IMR-90 (cell line): ENCODE measurements at regions not wholly inside any gene's neighbourhood (a gene's known extent, or its start where the extent isn't known, plus 50 kb on each side); places are given as distances from the start of the nearest gene placed in this dataset.

Experiments
- ATAC-seq: fragments of 200-7000 bp; cut with Tn5 transposase; 2 replicates; pipeline ENCODE4 v1.9.1; 2020; ENCODE audit warnings: low read depth, mild to moderate bottlenecking, moderate library complexity
- BruUV-seq: library from RNA; stranded (reverse); fragments of 400-500 nt; replicated peaks from 2 replicates; lab custom pipeline; 2021; lab: Mats Ljungman, UMichigan
- CTCF ChIA-PET: fragments of 300-600 bp; formaldehyde crosslinking; extraction: SDS; loops from one replicate; lab custom pipeline; 2021; ENCODE audit warnings: antibody characterized with exemption; lab: Yijun Ruan, JAX
- POLR2A ChIA-PET: fragments of 300-600 bp; sonication (Branson Sonifier 250); formaldehyde crosslinking; loops from one replicate; lab custom pipeline; 2022; ENCODE audit warnings: antibody characterized with exemption; ENCODE audit not compliant: unreplicated experiment; lab: Charles Lee
- DNase-seq: peaks from one replicate; pipeline ENCODE4 v3.0.0; 2013
- H2AFZ ChIP-seq: replicated peaks from 2 replicates; pipeline ENCODE3; 2013; ENCODE audit warnings: low read length, mild to moderate bottlenecking; ENCODE audit not compliant: poor library complexity
- H2AK5ac ChIP-seq: 2 replicates; pipeline ENCODE4 v1.6.1; 2013; ENCODE audit warnings: low read depth, low read length, inconsistent platforms
- H2AK9ac ChIP-seq: replicated peaks from 2 replicates; pipeline ENCODE3; 2013; ENCODE audit warnings: mild to moderate bottlenecking, low read depth, low read length, moderate library complexity; ENCODE audit not compliant: poor library complexity
- H2BK120ac ChIP-seq: 2 replicates; pipeline ENCODE4 v1.6.1; 2013; ENCODE audit warnings: low read depth, low read length, inconsistent platforms
- H2BK15ac ChIP-seq: 3 replicates; pipeline ENCODE4 v1.6.1; 2013; ENCODE audit warnings: low read depth, low read length, inconsistent platforms
- H2BK20ac ChIP-seq: 2 replicates; pipeline ENCODE4 v1.6.1; 2013; ENCODE audit warnings: low read depth, mild to moderate bottlenecking, inconsistent platforms, low read length, moderate library complexity
- H2BK5ac ChIP-seq: 2 replicates; pipeline ENCODE4 v1.6.1; 2013; ENCODE audit warnings: mild to moderate bottlenecking, low read depth, low read length, inconsistent platforms; ENCODE audit not compliant: poor library complexity, severe bottlenecking
- H3K14ac ChIP-seq: replicated peaks from 2 replicates; pipeline ENCODE4 v1.6.1; 2013; ENCODE audit warnings: low read depth, low read length, inconsistent platforms
- H3K18ac ChIP-seq: 2 replicates; pipeline ENCODE4 v1.6.1; 2013; ENCODE audit warnings: low read depth, low read length, control low read depth
- H3K23ac ChIP-seq: 2 replicates; pipeline ENCODE4 v1.6.1; 2013; ENCODE audit warnings: low read depth, low read length, inconsistent platforms
- H3K27ac ChIP-seq: 2 replicates; pipeline ENCODE4 v1.5.1; 2013; ENCODE audit warnings: mild to moderate bottlenecking, control low read depth, low read length; ENCODE audit not compliant: insufficient read depth
- H3K27me3 ChIP-seq: 2 replicates; pipeline ENCODE4 v1.6.1; 2013; ENCODE audit warnings: low read length; ENCODE audit not compliant: control insufficient read depth, insufficient read depth
- H3K36me3 ChIP-seq: 2 replicates; pipeline ENCODE4 v1.6.1; 2013; ENCODE audit warnings: low read length, mixed read lengths; ENCODE audit not compliant: control insufficient read depth, insufficient read depth
- H3K4ac ChIP-seq: 2 replicates; pipeline ENCODE4 v1.6.1; 2013; ENCODE audit warnings: low read depth, low read length, inconsistent platforms
- H3K4me1 ChIP-seq: 2 replicates; pipeline ENCODE4 v1.6.1; 2013; ENCODE audit warnings: low read length, mixed read lengths; ENCODE audit not compliant: control insufficient read depth, insufficient read depth
- H3K4me2 ChIP-seq: 2 replicates; pipeline ENCODE4 v1.6.1; 2013; ENCODE audit warnings: low read depth, mild to moderate bottlenecking, control low read depth, low read length, moderate library complexity
- H3K4me3 ChIP-seq: 2 replicates; pipeline ENCODE4 v1.5.1; 2013; ENCODE audit warnings: low read depth, mild to moderate bottlenecking, control low read depth, low read length, moderate library complexity; ENCODE audit not compliant: insufficient read depth
- H3K56ac ChIP-seq: 2 replicates; pipeline ENCODE4 v1.6.1; 2013; ENCODE audit warnings: low read length, inconsistent platforms; ENCODE audit not compliant: insufficient read depth; ENCODE audit errors: extremely low read depth
- H3K79me1 ChIP-seq, 2 experiments: 2 replicates each; pipeline ENCODE4 v1.6.1; 2013; ENCODE audit warnings: low read length in 2 of 2, inconsistent platforms in 1 of 2, low read depth in 1 of 2
- H3K9ac ChIP-seq: 2 replicates; pipeline ENCODE4 v1.6.1; 2013; ENCODE audit warnings: low read depth, low read length, control low read depth
- H3K9me1 ChIP-seq: 2 replicates; pipeline ENCODE4 v1.6.1; 2013; ENCODE audit warnings: low read length, inconsistent platforms; ENCODE audit not compliant: insufficient read depth
- H3K9me3 ChIP-seq: 2 replicates; pipeline ENCODE4 v1.6.1; 2013; ENCODE audit warnings: low read length; ENCODE audit not compliant: control insufficient read depth, insufficient read depth
- H4K20me1 ChIP-seq: 2 replicates; pipeline ENCODE4 v1.6.1; 2013; ENCODE audit warnings: low read length, inconsistent platforms; ENCODE audit not compliant: insufficient read depth
- H4K5ac ChIP-seq: 2 replicates; pipeline ENCODE4 v1.6.1; 2013; ENCODE audit warnings: mild to moderate bottlenecking, low read depth, low read length, control low read depth
- H4K8ac ChIP-seq, 2 experiments: 2 replicates each; pipeline ENCODE4 v1.6.1; 2013; ENCODE audit warnings: low read depth in 2 of 2, low read length in 2 of 2, control low read depth in 1 of 2, inconsistent platforms in 1 of 2
- H4K91ac ChIP-seq: 2 replicates; pipeline ENCODE4 v1.6.1; 2013; ENCODE audit warnings: low read depth, low read length, inconsistent platforms; ENCODE audit not compliant: insufficient read depth
- BHLHE40 ChIP-seq: fragments of 150-350 bp; IDR thresholded peaks from 2 replicates; pipeline ENCODE4 v1.6.1; 2016; ENCODE audit warnings: mild to moderate bottlenecking, low read depth, low read length
- CEBPB ChIP-seq: IDR thresholded peaks from 2 replicates; pipeline ENCODE4 v1.6.1; 2012; ENCODE audit warnings: low read depth, low read length, improper control_type of control experiment
- CHD1 ChIP-seq: IDR thresholded peaks from 2 replicates; pipeline ENCODE4 v1.6.1; 2012; ENCODE audit warnings: low read depth, low read length, improper control_type of control experiment
- FOS ChIP-seq: fragments of 150-350 bp; IDR thresholded peaks from 2 replicates; pipeline ENCODE4 v1.6.1; 2016; ENCODE audit warnings: low read depth, low read length
- MAFK ChIP-seq: IDR thresholded peaks from 2 replicates; pipeline ENCODE4 v1.6.1; 2012; ENCODE audit warnings: low read depth, low read length, improper control_type of control experiment
- MAZ ChIP-seq: IDR thresholded peaks from 2 replicates; pipeline ENCODE4 v1.6.1; 2012; ENCODE audit warnings: low read depth, mild to moderate bottlenecking, low read length, improper control_type of control experiment, moderate library complexity, borderline replicate concordance
- MXI1 ChIP-seq: IDR thresholded peaks from 2 replicates; pipeline ENCODE4 v1.6.1; 2012; ENCODE audit warnings: low read depth, mild to moderate bottlenecking, low read length, moderate library complexity, borderline replicate concordance
- NFE2L2 ChIP-seq: fragments of 150-350 bp; IDR thresholded peaks from 2 replicates; pipeline ENCODE4 v1.6.1; 2016; ENCODE audit warnings: low read depth, mild to moderate bottlenecking, low read length
- POLR2A ChIP-seq: IDR thresholded peaks from 2 replicates; pipeline ENCODE4 v1.6.1; 2012; ENCODE audit warnings: mild to moderate bottlenecking, low read depth, low read length
- RAD21 ChIP-seq: IDR thresholded peaks from 2 replicates; pipeline ENCODE4 v1.6.1; 2012; ENCODE audit warnings: low read length, improper control_type of control experiment
- RCOR1 ChIP-seq: IDR thresholded peaks from 2 replicates; pipeline ENCODE4 v1.6.1; 2012; ENCODE audit warnings: mild to moderate bottlenecking, low read length, improper control_type of control experiment; ENCODE audit not compliant: insufficient replicate concordance
- RFX5 ChIP-seq: IDR thresholded peaks from 2 replicates; pipeline ENCODE4 v1.8.0; 2012; ENCODE audit warnings: low read depth, mild to moderate bottlenecking, low read length, moderate library complexity
- SMC3 ChIP-seq: fragments of 150-350 bp; IDR thresholded peaks from 2 replicates; pipeline ENCODE4 v1.6.1; 2016; ENCODE audit warnings: low read depth, mild to moderate bottlenecking, antibody characterized with exemption, low read length, moderate library complexity
- WGBS, 2 experiments: methylation state at CpG; one replicate each; pipeline versions ENCODE4 v1.1.5 to v1.1.7; 2013; ENCODE audit warnings: missing lambda C conversion rate in 2 of 2; ENCODE audit not compliant: insufficient read length in 1 of 2; ENCODE audit errors: extremely low coverage in 2 of 2; 5-methylcytosine and 5-hydroxymethylcytosine counted together
- dilution Hi-C: fragments of 300-500 bp; cut with HindIII; formaldehyde crosslinking; loops from one replicate; pipeline ENCODE4 v1.14.3; 2018; ENCODE audit warnings: low sequenced_read_pairs; ENCODE audit not compliant: unreplicated experiment
- in situ Hi-C: fragments of 300-500 bp; cut with MboI; formaldehyde crosslinking; loops from 3 replicates; pipeline ENCODE4 v1.14.3; 2019; ENCODE audit warnings: low sequenced_read_pairs, inconsistent platforms, mixed read lengths
- intact Hi-C: fragments of 100-400 bp; cut with micrococcal nuclease; formaldehyde crosslinking; loops from 2 replicates; pipeline ENCODE4 v1.10.0; 2022
- TF ChIP-seq, protein P1 (sequence below): fragments of 150-350 bp; IDR thresholded peaks from 2 replicates; pipeline ENCODE4 v1.6.1; 2017; ENCODE audit warnings: mild to moderate bottlenecking, antibody characterized with exemption, low read length, low read depth
- TF ChIP-seq, protein P2 (sequence below): conservative IDR thresholded peaks from 2 replicates; pipeline ENCODE4 v1.5.1; 2012; ENCODE audit warnings: mild to moderate bottlenecking, low read depth, low read length, improper control_type of control experiment
- TF ChIP-seq, protein P3 (sequence below): fragments of 150-350 bp; IDR thresholded peaks from 2 replicates; pipeline ENCODE4 v1.6.1; 2016; ENCODE audit warnings: low read depth, mild to moderate bottlenecking, low read length, moderate library complexity, borderline replicate concordance

DNA sequence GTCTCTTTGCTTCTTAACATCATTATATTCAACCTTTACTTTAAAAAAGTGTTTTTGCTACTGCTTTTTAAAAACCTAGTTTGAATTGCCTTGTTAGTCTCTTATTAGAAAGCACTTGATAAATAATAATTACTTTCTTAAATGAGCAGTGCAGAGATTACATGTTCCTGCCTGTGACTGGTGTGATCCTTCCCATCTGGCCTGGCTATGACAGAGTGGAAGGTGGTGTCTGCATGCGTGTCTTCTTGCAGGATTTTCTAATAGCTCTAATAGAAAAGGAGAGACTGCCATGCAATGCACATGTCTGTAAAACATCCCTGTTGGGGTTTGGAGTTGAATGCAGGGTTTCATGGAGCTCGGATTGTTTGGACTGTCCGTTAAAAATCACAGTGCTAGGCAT lies 425.8 kb upstream of the TPM1 start:
- Histone ChIP-seq H2AFZ (no peak overlapping the region), H3K9ac (no peak overlapping the region), H3K9me3 (no peaks in the 10 kb centered on the region), H4K8ac (no peak overlapping the region), H3K79me1 (peaks cover 4 to 8% of the 10 kb centered on the region in 2 experiments; a peak in 3 of 4 replicates), H2BK120ac (peak overlapping the region; percentile 39), H2BK20ac (peak overlapping the region; percentile 94; the same call in 1 of the 2 replicates), H3K27ac (no peak overlapping the region), H4K91ac (0 out of 2 replicates have a peak overlapping the region, but pooled peaks have one; percentile 53), H2BK15ac (peak overlapping the region; percentile 50; the same call in 1 of the 3 replicates), H3K27me3 (no peaks in the 10 kb centered on the region), H3K4ac (peak overlapping the region; percentile 51; the same call in 1 of the 2 replicates), H3K4me2 (no peak overlapping the region), H2AK5ac (peak overlapping the region; percentile 67; the same call in 1 of the 2 replicates), H3K14ac (peak overlapping the region; percentile 34), H3K4me3 (no peak overlapping the region), H3K56ac (no peak overlapping the region), H3K4me1 (peaks cover 15% of the 10 kb centered on the region), H4K5ac (no peak overlapping the region), H3K36me3 (no peaks in the 10 kb centered on the region), H3K18ac (no peak overlapping the region), H4K20me1 (no peaks in the 10 kb centered on the region; the same call in 1 of the 2 replicates), H2AK9ac (no peak overlapping the region), H3K23ac (no peak overlapping the region; the same call in 1 of the 2 replicates), H3K9me1 (peaks cover 8% of the 10 kb centered on the region), H2BK5ac (no peak overlapping the region)
- BruUV-seq, result no TSS peak
- POLR2A ChIA-PET, result interaction anchor here (0.5 kb wide), 1 partner anchor 47 kb away, joined by 5 read pairs; no protein-coding TSS in a partner anchor
- ATAC-seq (no peak), DNase-seq (no peak)
- dilution Hi-C loops (no loop called here), in situ Hi-C loops (no loop called here), intact Hi-C loops (loop anchor here (5.0 kb wide), 2 partner anchors 126 to 224 kb away; partner anchors contain the start of gene TLN2)
- TF ChIP-seq MXI1, result no peak
- no peak for TF ChIP-seq RCOR1
- TF ChIP-seq RAD21, result no peak
- TF ChIP-seq FOS, result no peak
- TF ChIP-seq, protein P1, sequence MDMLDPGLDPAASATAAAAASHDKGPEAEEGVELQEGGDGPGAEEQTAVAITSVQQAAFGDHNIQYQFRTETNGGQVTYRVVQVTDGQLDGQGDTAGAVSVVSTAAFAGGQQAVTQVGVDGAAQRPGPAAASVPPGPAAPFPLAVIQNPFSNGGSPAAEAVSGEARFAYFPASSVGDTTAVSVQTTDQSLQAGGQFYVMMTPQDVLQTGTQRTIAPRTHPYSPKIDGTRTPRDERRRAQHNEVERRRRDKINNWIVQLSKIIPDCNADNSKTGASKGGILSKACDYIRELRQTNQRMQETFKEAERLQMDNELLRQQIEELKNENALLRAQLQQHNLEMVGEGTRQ, result no peak
- no peak for TF ChIP-seq MAFK
- TF ChIP-seq, protein P2, sequence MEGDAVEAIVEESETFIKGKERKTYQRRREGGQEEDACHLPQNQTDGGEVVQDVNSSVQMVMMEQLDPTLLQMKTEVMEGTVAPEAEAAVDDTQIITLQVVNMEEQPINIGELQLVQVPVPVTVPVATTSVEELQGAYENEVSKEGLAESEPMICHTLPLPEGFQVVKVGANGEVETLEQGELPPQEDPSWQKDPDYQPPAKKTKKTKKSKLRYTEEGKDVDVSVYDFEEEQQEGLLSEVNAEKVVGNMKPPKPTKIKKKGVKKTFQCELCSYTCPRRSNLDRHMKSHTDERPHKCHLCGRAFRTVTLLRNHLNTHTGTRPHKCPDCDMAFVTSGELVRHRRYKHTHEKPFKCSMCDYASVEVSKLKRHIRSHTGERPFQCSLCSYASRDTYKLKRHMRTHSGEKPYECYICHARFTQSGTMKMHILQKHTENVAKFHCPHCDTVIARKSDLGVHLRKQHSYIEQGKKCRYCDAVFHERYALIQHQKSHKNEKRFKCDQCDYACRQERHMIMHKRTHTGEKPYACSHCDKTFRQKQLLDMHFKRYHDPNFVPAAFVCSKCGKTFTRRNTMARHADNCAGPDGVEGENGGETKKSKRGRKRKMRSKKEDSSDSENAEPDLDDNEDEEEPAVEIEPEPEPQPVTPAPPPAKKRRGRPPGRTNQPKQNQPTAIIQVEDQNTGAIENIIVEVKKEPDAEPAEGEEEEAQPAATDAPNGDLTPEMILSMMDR, result no peak
- no peak for TF ChIP-seq POLR2A
- no peak for TF ChIP-seq MAZ
- TF ChIP-seq CEBPB, result no peak
- TF ChIP-seq, protein P3, sequence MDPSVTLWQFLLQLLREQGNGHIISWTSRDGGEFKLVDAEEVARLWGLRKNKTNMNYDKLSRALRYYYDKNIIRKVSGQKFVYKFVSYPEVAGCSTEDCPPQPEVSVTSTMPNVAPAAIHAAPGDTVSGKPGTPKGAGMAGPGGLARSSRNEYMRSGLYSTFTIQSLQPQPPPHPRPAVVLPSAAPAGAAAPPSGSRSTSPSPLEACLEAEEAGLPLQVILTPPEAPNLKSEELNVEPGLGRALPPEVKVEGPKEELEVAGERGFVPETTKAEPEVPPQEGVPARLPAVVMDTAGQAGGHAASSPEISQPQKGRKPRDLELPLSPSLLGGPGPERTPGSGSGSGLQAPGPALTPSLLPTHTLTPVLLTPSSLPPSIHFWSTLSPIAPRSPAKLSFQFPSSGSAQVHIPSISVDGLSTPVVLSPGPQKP, result no peak
- no peak for TF ChIP-seq BHLHE40
- TF ChIP-seq RFX5, result no peak
- TF ChIP-seq SMC3, result no peak
- TF ChIP-seq CHD1, result no peak
- no peak for TF ChIP-seq NFE2L2
- 63% methylated on average over 3 of the region's 3 CpGs; no CpG with 5 or more reads in 1 of the 2 experiments for WGBS, 2 experiments
- CTCF ChIA-PET, result interaction anchor here (0.7 kb wide), 1 partner anchor 47 kb away, joined by 3 read pairs; no protein-coding TSS in a partner anchor
